ENCODE measurements at regions not wholly inside any gene's neighbourhood (a gene's known extent, or its start where the extent isn't known, plus 50 kb on each side); places are given as distances from the start of the nearest gene placed in this dataset.

DNA sequence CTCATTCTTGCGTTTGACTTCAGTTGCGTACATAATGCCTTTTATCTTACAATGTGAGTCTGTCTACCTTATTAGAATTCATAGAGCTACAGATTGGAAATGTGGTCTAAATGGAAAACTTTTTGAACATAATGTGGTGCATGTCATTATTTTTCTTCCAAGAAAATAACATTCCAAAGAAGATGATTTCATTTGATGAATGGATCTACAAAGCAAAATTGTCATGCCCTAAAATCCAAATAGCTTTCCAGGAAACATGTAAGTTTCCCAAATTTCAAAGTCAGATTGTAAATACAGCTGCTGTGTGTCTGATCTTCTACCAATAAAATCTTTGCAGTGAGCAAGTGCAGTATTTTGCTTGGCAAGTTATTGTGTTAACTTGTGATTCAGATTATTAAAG is 101.8 kb upstream of the FZD8 start:
- TF ChIP-seq, protein P1, sequence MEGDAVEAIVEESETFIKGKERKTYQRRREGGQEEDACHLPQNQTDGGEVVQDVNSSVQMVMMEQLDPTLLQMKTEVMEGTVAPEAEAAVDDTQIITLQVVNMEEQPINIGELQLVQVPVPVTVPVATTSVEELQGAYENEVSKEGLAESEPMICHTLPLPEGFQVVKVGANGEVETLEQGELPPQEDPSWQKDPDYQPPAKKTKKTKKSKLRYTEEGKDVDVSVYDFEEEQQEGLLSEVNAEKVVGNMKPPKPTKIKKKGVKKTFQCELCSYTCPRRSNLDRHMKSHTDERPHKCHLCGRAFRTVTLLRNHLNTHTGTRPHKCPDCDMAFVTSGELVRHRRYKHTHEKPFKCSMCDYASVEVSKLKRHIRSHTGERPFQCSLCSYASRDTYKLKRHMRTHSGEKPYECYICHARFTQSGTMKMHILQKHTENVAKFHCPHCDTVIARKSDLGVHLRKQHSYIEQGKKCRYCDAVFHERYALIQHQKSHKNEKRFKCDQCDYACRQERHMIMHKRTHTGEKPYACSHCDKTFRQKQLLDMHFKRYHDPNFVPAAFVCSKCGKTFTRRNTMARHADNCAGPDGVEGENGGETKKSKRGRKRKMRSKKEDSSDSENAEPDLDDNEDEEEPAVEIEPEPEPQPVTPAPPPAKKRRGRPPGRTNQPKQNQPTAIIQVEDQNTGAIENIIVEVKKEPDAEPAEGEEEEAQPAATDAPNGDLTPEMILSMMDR (IDR thresholded peaks at IDR 0.05; ENCODE audit: low read length, missing control alignments): no peak
- H3K4me3 ChIP-seq (replicated peaks; ENCODE audit: low read depth, low read length): no peak overlapping the region
- no peak for DNase-seq (ENCODE audit: low read depth)

DNA sequence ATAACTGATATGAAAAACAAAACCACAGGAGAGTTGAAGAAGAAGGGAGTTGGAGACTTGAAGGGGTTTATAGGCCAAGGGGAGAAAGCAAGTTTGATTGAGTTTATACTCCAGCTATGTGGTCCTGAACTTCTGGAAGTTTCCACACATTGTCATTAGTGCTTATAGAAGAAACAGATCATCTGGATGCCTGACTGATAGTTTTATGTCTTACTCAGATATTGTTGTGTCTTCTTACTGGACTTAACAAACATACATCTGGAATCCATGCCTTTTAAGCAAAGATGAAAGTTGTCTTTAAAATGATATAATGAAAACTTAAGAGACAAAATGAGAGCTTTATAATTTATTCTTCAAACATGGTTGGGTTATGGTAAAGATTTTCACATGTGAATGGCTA is 101.3 kb upstream of the FZD8 start:
- DNase-seq (ENCODE audit: low read depth): no peak
- TF ChIP-seq, protein P1 (IDR thresholded peaks at IDR 0.05; ENCODE audit: low read length, missing control alignments): no peak
- H3K4me3 ChIP-seq (replicated peaks; ENCODE audit: low read depth, low read length): no peak overlapping the region

DNA sequence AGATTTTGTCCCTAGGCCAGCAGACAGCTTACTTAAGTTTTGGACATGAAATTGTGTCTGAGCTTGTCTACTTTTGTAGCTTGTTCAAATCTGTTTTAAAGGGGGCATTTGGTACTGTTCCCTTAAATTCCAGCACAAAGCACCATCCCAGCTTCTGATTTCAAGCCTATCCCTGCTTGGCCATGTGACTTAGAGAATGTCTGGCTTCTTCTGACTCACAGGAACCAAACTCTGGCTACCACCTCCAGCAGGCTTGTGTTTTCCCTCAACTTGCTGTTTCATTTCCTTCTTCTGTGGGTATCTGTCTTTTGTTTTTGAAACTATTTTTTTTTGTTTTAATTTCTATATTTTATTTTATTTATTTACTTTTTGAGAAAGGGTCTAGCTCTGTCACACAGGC is 97.9 kb upstream of the FZD8 start:
- H3K4me3 ChIP-seq (replicated peaks; ENCODE audit: low read depth, low read length): no peak overlapping the region
- TF ChIP-seq, protein P1 (IDR thresholded peaks at IDR 0.05; ENCODE audit: low read length, missing control alignments): no peak
- DNase-seq (ENCODE audit: low read depth): peak; percentile 50

DNA sequence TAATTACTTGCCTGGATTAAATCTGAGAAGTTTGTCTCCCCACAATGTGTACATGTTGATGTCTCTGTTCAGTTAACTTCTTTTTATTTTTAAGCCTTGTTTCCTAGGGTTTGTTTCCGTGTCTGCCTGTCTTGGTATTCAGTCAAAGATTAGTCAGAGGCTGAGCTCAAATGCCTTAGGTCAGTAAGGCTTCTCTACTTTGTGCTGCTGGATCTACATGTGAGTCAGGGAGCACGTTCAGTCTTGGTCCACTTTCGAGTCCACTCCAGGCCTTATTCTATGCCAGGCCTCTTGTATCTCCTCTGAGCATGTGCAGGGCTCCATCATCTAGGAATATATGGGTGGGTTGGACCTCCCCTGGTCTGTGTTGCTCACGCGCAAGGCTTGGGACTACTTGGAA is 93.3 kb upstream of the FZD8 start:
- peak; percentile 38 for DNase-seq (ENCODE audit: low read depth)
- no peak overlapping the region for H3K4me3 ChIP-seq (replicated peaks; ENCODE audit: low read depth, low read length)
- TF ChIP-seq, protein P1 (IDR thresholded peaks at IDR 0.05; ENCODE audit: low read length, missing control alignments): no peak

- TF ChIP-seq, protein P1 (IDR thresholded peaks at IDR 0.05; ENCODE audit: low read length, missing control alignments): no peak
- DNase-seq (ENCODE audit: low read depth): no peak
- H3K4me3 ChIP-seq (replicated peaks; ENCODE audit: low read depth, low read length): no peak overlapping the region
Measured at GRCh38 chr10:35731828-35732227, 89.7 kb upstream of the FZD8 start.

DNA sequence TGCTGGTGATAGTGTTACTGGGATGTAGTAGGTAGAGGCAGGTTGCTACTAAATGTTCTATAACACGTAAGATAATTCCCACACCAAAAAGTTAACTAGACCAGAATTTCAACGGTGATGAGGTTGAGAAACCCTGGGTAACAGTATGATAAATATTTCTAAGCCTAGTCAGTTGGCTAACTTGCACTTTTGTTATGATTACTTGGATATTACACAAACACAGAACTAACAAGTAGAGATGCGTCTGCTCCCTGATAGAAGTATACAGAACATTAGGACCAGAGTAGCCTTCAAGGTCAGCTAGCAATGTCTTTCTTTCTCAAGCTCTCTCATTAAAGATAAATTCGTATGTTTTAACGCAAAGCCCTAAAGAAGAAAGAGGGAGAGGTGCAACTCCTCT is 86.2 kb upstream of the FZD8 start:
- H3K4me3 ChIP-seq (replicated peaks; ENCODE audit: low read depth, low read length): no peak overlapping the region
- TF ChIP-seq, protein P1 (IDR thresholded peaks at IDR 0.05; ENCODE audit: low read length, missing control alignments): no peak
- no peak for DNase-seq (ENCODE audit: low read depth)

- H3K4me3 ChIP-seq (replicated peaks; ENCODE audit: low read depth, low read length): no peak overlapping the region
- DNase-seq (ENCODE audit: low read depth): no peak
- TF ChIP-seq, protein P1 (IDR thresholded peaks at IDR 0.05; ENCODE audit: low read length, missing control alignments): no peak
Measured at GRCh38 chr10:35726846-35727245, 84.8 kb upstream of the FZD8 start.
